Liver (tissue), 8 donors: ENCODE measurements at regions not wholly inside any gene's neighbourhood (a gene's known extent, or its start where the extent isn't known, plus 50 kb on each side); places are given as distances from the start of the nearest gene placed in this dataset.

Source experiments
- DNase-seq: peaks from one replicate; pipeline ENCODE4 v3.0.0-alpha.2; 2017; ENCODE audit warnings: low spot score
- H3K27ac ChIP-seq, 2 donors: one replicate each; pipeline ENCODE4 v1.7.0; 2013; ENCODE audit warnings: inconsistent platforms in 2 of 2, low read length in 2 of 2, control low read depth in 1 of 2, low read depth in 1 of 2, mild to moderate bottlenecking in 1 of 2
- H3K27me3 ChIP-seq, 4 donors: one replicate each; pipeline versions ENCODE4 v1.6.1 to v1.7.0; 2013; ENCODE audit warnings: low read length in 3 of 4, inconsistent platforms in 1 of 4, mild to moderate bottlenecking in 1 of 4, moderate library complexity in 1 of 4; ENCODE audit not compliant: control insufficient read depth in 4 of 4, insufficient read depth in 4 of 4
- H3K36me3 ChIP-seq, 4 donors: one replicate each; pipeline versions ENCODE4 v1.6.1 to v1.7.0; 2013; ENCODE audit warnings: low read length in 3 of 4, mild to moderate bottlenecking in 3 of 4, low read depth in 1 of 4, moderate library complexity in 1 of 4; ENCODE audit not compliant: control insufficient read depth in 4 of 4, insufficient read depth in 3 of 4
- H3K4me1 ChIP-seq, 4 donors: one replicate each; pipeline versions ENCODE4 v1.6.1 to v1.7.0; 2013; ENCODE audit warnings: low read length in 3 of 4, mild to moderate bottlenecking in 3 of 4, moderate library complexity in 1 of 4; ENCODE audit not compliant: control insufficient read depth in 4 of 4, insufficient read depth in 4 of 4
- H3K4me3 ChIP-seq, 3 donors: one replicate each; pipeline versions ENCODE4 v1.6.1 to v1.7.0; 2013; ENCODE audit warnings: low read length in 3 of 3, control low read depth in 1 of 3, low read depth in 1 of 3, mild to moderate bottlenecking in 1 of 3
- H3K9ac ChIP-seq, 2 donors: one replicate each; pipeline ENCODE4 v1.7.0; 2013; ENCODE audit warnings: low read length in 2 of 2, mild to moderate bottlenecking in 2 of 2, moderate library complexity in 2 of 2, control low read depth in 1 of 2, low read depth in 1 of 2
- H3K9me3 ChIP-seq, 4 donors: one replicate each; pipeline versions ENCODE4 v1.6.1 to v1.7.0; 2013; ENCODE audit warnings: low read length in 3 of 4; ENCODE audit not compliant: control insufficient read depth in 4 of 4
- CTCF ChIP-seq: fragments of 150-350 bp; IDR thresholded peaks from 2 replicates; pipeline ENCODE4 v1.5.1; 2017; ENCODE audit warnings: improper control_type of control experiment, low read depth, low read length; ENCODE audit not compliant: missing input control
- EGR1 ChIP-seq, 2 donors: IDR thresholded peaks; 2 replicates each; pipeline ENCODE4 v1.6.1; 2016 to 2018; ENCODE audit warnings: antibody characterized with exemption in 2 of 2, low read depth in 2 of 2
- FOXA1 ChIP-seq: IDR thresholded peaks from 2 replicates; pipeline ENCODE4 v1.6.1; 2016; ENCODE audit warnings: antibody characterized with exemption
- FOXA2 ChIP-seq: IDR thresholded peaks from 2 replicates; pipeline ENCODE4 v1.6.1; 2016; ENCODE audit warnings: antibody characterized with exemption
- GABPA ChIP-seq, 2 donors: IDR thresholded peaks in 1 of 2; conservative IDR thresholded peaks in 1 of 2; 2 replicates each; pipeline ENCODE4 v1.6.1; 2016; ENCODE audit warnings: antibody characterized with exemption in 2 of 2, mild to moderate bottlenecking in 1 of 2, moderate library complexity in 1 of 2
- HNF4A ChIP-seq, 2 donors: conservative IDR thresholded peaks; 2 replicates each; pipeline ENCODE4 v1.6.1; 2016; ENCODE audit warnings: antibody characterized with exemption in 2 of 2, mild to moderate bottlenecking in 2 of 2
- HNF4G ChIP-seq: IDR thresholded peaks from 2 replicates; pipeline ENCODE4 v1.6.1; 2016; ENCODE audit warnings: antibody characterized with exemption
- JUND ChIP-seq, 2 donors: IDR thresholded peaks; 2 replicates each; pipeline ENCODE4 v1.6.1; 2016; ENCODE audit warnings: antibody characterized with exemption in 2 of 2
- NR2F2 ChIP-seq: IDR thresholded peaks from 2 replicates; pipeline ENCODE4 v1.6.1; 2016; ENCODE audit warnings: antibody characterized with exemption
- RAD21 ChIP-seq, 2 donors: IDR thresholded peaks; 2 replicates each; pipeline ENCODE4 v1.6.1; 2016; ENCODE audit warnings: antibody characterized with exemption in 2 of 2, mild to moderate bottlenecking in 2 of 2
- RXRA ChIP-seq, 2 donors: IDR thresholded peaks; 2 replicates each; pipeline ENCODE4 v1.6.1; 2017 to 2018; ENCODE audit warnings: antibody characterized with exemption in 2 of 2, mild to moderate bottlenecking in 1 of 2
- SP1 ChIP-seq: IDR thresholded peaks from 2 replicates; pipeline ENCODE4 v1.6.1; 2018; ENCODE audit warnings: antibody characterized with exemption, mild to moderate bottlenecking
- TAF1 ChIP-seq: conservative IDR thresholded peaks from 2 replicates; pipeline ENCODE4 v1.6.1; 2016; ENCODE audit warnings: antibody characterized with exemption, mild to moderate bottlenecking
- YY1 ChIP-seq: IDR thresholded peaks from 2 replicates; pipeline ENCODE4 v1.6.1; 2016; ENCODE audit warnings: antibody characterized with exemption, mild to moderate bottlenecking
- ZBTB33 ChIP-seq: IDR thresholded peaks from 2 replicates; pipeline ENCODE4 v1.6.1; 2016; ENCODE audit warnings: antibody characterized with exemption
- WGBS: extraction: QIAGEN DNeasy Blood & Tissue Kit; methylation state at CpG from one replicate; pipeline ENCODE4 v1.1.7; 2013; 5-methylcytosine and 5-hydroxymethylcytosine counted together
- TF ChIP-seq, protein P1 (sequence below): IDR thresholded peaks from 2 replicates; pipeline ENCODE4 v1.6.1; 2016; ENCODE audit warnings: antibody characterized with exemption
- TF ChIP-seq, protein P2 (sequence below): IDR thresholded peaks from 2 replicates; pipeline ENCODE4 v1.6.1; 2016; ENCODE audit warnings: antibody characterized with exemption
- TF ChIP-seq, protein P3 (sequence below): IDR thresholded peaks from 2 replicates; pipeline ENCODE4 v1.6.1; 2016; ENCODE audit warnings: antibody characterized with exemption, mild to moderate bottlenecking
- donor health status: healthy.
- donor health status: healthy.
- donor health status: healthy.
- donor health status: healthy.
- donor health status: healthy.

DNA sequence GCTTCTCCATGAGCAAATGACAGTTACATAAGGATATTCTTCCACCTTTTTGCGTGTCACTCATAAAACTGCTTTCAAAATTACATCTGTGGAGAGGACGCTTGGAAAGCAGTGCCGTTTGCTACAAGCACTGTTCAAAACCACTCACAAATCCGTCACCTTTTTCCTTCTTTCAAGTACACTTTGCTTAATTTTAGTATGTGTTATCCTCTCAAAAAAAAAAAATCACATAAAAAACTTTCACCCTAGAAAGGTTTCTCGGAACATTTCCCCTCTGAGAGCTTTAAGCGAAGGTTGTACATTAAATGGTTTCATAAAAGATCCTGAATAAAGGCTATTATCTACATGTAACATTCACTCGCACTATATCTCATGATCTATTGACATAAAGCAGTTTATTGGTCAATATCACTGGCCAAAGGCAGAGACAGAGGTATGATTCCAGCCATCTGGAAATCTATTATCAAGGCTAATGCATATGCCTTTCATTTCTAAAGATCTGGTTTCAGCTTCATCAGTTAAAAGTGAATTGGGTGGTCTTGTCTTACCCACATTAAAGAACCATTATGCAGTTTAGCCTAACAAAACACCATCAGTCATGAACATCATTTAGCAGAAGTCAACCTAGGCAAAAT, 163.6 kb downstream of the ENC1 start:
- Histone ChIP-seq H3K4me3 (no peak overlapping the region), H3K27me3 (no peaks in the 10 kb centered on the region), H3K9ac (no peak overlapping the region), H3K36me3 (no peaks in the 10 kb centered on the region), H3K4me1 (no peaks in the 10 kb centered on the region), H3K9me3 (no peaks in the 10 kb centered on the region), H3K27ac (no peak overlapping the region)
- 85% methylated on average over 7 of the region's 7 CpGs for WGBS
- TF ChIP-seq RAD21 (IDR thresholded peaks at IDR 0.05) (no peak), SP1 (no peak), JUND (IDR thresholded peaks at IDR 0.05) (no peak), EGR1 (IDR thresholded peaks at IDR 0.05; ENCODE audit: low read depth in 2 of 2) (no peak), GABPA (IDR thresholded peaks at IDR 0.05 in 1 of 2, conservative IDR thresholded peaks at IDR 0.05 in 1 of 2) (no peak), RXRA (IDR thresholded peaks at IDR 0.05) (no peak), ZBTB33 (no peak), FOXA2 (no peak), TAF1 (no peak), HNF4G (no peak), HNF4A (conservative IDR thresholded peaks at IDR 0.05) (no peak)
- no peak for DNase-seq

- H3K9ac ChIP-seq = no peak overlapping the region
These were observed 164.3 kb downstream of the ENC1 start for GRCh38 chr5:74476046-74476818.

DNA sequence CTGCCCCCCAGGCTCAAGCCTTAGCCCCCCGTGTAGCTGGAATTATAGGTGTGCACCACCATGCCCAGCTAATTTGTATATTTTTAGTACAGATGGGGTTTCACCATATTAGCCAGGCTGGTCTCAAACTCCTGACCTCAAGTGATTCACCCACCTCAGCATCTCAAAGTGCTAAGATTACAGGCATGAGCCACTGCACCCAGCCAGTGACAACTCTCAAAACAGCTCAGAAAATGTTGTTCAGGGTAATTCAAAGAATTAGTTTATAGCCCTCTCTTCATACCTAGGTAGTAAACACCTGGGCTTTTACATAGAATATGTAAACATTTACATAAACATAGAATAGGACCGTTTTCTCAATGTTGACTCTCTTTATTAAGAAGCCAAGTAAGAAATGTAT, 168.7 kb downstream of the ENC1 start:
- Histone ChIP-seq H3K4me3 (no peak overlapping the region), H3K27ac (no peak overlapping the region), H3K27me3 (no peaks in the 10 kb centered on the region), H3K9ac (no peak overlapping the region), H3K4me1 (no peaks in the 10 kb centered on the region), H3K9me3 (no peaks in the 10 kb centered on the region), H3K36me3 (no peaks in the 10 kb centered on the region)
- WGBS = 84% methylated on average over 2 of the region's 2 CpGs
- no peak for DNase-seq
- TF ChIP-seq, protein P1, sequence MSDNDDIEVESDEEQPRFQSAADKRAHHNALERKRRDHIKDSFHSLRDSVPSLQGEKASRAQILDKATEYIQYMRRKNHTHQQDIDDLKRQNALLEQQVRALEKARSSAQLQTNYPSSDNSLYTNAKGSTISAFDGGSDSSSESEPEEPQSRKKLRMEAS = no peak
- no peak for TF ChIP-seq TAF1
- TF ChIP-seq EGR1 (IDR thresholded peaks at IDR 0.05; ENCODE audit: low read depth in 2 of 2) = no peak
- TF ChIP-seq FOXA2 = no peak
- TF ChIP-seq, protein P2, sequence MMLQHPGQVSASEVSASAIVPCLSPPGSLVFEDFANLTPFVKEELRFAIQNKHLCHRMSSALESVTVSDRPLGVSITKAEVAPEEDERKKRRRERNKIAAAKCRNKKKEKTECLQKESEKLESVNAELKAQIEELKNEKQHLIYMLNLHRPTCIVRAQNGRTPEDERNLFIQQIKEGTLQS = no peak
- no peak for TF ChIP-seq YY1
- TF ChIP-seq HNF4G = no peak
- TF ChIP-seq FOXA1 = no peak
- no peak for TF ChIP-seq NR2F2
- no peak for TF ChIP-seq HNF4A (conservative IDR thresholded peaks at IDR 0.05)
- no peak for TF ChIP-seq SP1
- TF ChIP-seq, protein P3, sequence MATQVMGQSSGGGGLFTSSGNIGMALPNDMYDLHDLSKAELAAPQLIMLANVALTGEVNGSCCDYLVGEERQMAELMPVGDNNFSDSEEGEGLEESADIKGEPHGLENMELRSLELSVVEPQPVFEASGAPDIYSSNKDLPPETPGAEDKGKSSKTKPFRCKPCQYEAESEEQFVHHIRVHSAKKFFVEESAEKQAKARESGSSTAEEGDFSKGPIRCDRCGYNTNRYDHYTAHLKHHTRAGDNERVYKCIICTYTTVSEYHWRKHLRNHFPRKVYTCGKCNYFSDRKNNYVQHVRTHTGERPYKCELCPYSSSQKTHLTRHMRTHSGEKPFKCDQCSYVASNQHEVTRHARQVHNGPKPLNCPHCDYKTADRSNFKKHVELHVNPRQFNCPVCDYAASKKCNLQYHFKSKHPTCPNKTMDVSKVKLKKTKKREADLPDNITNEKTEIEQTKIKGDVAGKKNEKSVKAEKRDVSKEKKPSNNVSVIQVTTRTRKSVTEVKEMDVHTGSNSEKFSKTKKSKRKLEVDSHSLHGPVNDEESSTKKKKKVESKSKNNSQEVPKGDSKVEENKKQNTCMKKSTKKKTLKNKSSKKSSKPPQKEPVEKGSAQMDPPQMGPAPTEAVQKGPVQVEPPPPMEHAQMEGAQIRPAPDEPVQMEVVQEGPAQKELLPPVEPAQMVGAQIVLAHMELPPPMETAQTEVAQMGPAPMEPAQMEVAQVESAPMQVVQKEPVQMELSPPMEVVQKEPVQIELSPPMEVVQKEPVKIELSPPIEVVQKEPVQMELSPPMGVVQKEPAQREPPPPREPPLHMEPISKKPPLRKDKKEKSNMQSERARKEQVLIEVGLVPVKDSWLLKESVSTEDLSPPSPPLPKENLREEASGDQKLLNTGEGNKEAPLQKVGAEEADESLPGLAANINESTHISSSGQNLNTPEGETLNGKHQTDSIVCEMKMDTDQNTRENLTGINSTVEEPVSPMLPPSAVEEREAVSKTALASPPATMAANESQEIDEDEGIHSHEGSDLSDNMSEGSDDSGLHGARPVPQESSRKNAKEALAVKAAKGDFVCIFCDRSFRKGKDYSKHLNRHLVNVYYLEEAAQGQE = no peak
- no peak for TF ChIP-seq RXRA (IDR thresholded peaks at IDR 0.05)
- no peak for TF ChIP-seq JUND (IDR thresholded peaks at IDR 0.05)
- TF ChIP-seq RAD21 (IDR thresholded peaks at IDR 0.05) = no peak
- no peak for TF ChIP-seq CTCF
- no peak for TF ChIP-seq GABPA (IDR thresholded peaks at IDR 0.05 in 1 of 2, conservative IDR thresholded peaks at IDR 0.05 in 1 of 2)

More at GRCh38 chr5:74476046-74476818, 164.3 kb downstream of the ENC1 start:
- Histone ChIP-seq H3K36me3 (no peaks in the 10 kb centered on the region), H3K4me3 (no peak overlapping the region), H3K27ac (no peak overlapping the region), H3K4me1 (no peaks in the 10 kb centered on the region), H3K9me3 (no peaks in the 10 kb centered on the region), H3K27me3 (no peaks in the 10 kb centered on the region)
- no peak for DNase-seq
- TF ChIP-seq JUND (IDR thresholded peaks at IDR 0.05) (no peak), EGR1 (IDR thresholded peaks at IDR 0.05; ENCODE audit: low read depth in 2 of 2) (no peak), HNF4A (conservative IDR thresholded peaks at IDR 0.05) (no peak)
- 86% methylated on average over 7 of the region's 7 CpGs for whole genome bisulfite sequencing
